Activated naive CD8-positive, alpha-beta T cell (primary cell): ENCODE measurements at regions not wholly inside any gene's neighbourhood (a gene's known extent, or its start where the extent isn't known, plus 50 kb on each side); places are given as distances from the start of the nearest gene placed in this dataset.

Experiments used
- H3K27ac Mint-ChIP-seq: one replicate; pipeline ENCODE4 v1.8.0; 2021; ENCODE audit warnings: mixed read lengths
- H3K27me3 Mint-ChIP-seq: one replicate; pipeline ENCODE4 v1.8.0; 2021; ENCODE audit warnings: mixed read lengths
- H3K36me3 Mint-ChIP-seq: one replicate; pipeline ENCODE4 v1.8.0; 2021; ENCODE audit warnings: mixed read lengths
- H3K4me1 Mint-ChIP-seq: one replicate; pipeline ENCODE4 v1.8.0; 2021; ENCODE audit warnings: low read depth, mixed read lengths
- H3K4me3 Mint-ChIP-seq: one replicate; pipeline ENCODE4 v1.8.0; 2021; ENCODE audit warnings: mild to moderate bottlenecking, mixed read lengths
- H3K9me3 Mint-ChIP-seq: one replicate; pipeline ENCODE4 v1.8.0; 2021; ENCODE audit warnings: low read depth, mixed read lengths

- Mint-ChIP-seq H3K27ac (no peak overlapping the region), H3K9me3 (no peaks in the 10 kb centered on the region), H3K4me3 (no peak overlapping the region), H3K27me3 (no peaks in the 10 kb centered on the region), H3K4me1 (no peaks in the 10 kb centered on the region), H3K36me3 (no peaks in the 10 kb centered on the region)
These were observed 67.7 kb upstream of the ATP11B start for GRCh38 chr3:182725372-182726251.

GRCh38 chr3:182726258-182727142 lies 66.8 kb upstream of the ATP11B start:
- no peaks in the 10 kb centered on the region for H3K9me3 Mint-ChIP-seq
- no peaks in the 10 kb centered on the region for H3K27me3 Mint-ChIP-seq
- H3K4me1 Mint-ChIP-seq, result no peaks in the 10 kb centered on the region
- H3K36me3 Mint-ChIP-seq, result no peaks in the 10 kb centered on the region
- H3K27ac Mint-ChIP-seq, result no peak overlapping the region
- no peak overlapping the region for H3K4me3 Mint-ChIP-seq

GRCh38 chr3:182728238-182728637 lies 65.1 kb upstream of the ATP11B start:
- no peak overlapping the region for H3K4me3 Mint-ChIP-seq
- H3K4me1 Mint-ChIP-seq, result no peaks in the 10 kb centered on the region
- H3K27me3 Mint-ChIP-seq, result no peaks in the 10 kb centered on the region
- no peaks in the 10 kb centered on the region for H3K36me3 Mint-ChIP-seq
- no peak overlapping the region for H3K27ac Mint-ChIP-seq
- no peaks in the 10 kb centered on the region for H3K9me3 Mint-ChIP-seq

GRCh38 chr3:182729903-182730674 lies 63.2 kb upstream of the ATP11B start:
- Mint-ChIP-seq H3K36me3 (no peaks in the 10 kb centered on the region), H3K9me3 (no peaks in the 10 kb centered on the region), H3K4me1 (no peaks in the 10 kb centered on the region), H3K27ac (no peak overlapping the region), H3K27me3 (no peaks in the 10 kb centered on the region), H3K4me3 (no peak overlapping the region)

GRCh38 chr3:182730675-182731042 lies 62.6 kb upstream of the ATP11B start:
- H3K27ac Mint-ChIP-seq, result no peak overlapping the region
- no peaks in the 10 kb centered on the region for H3K4me1 Mint-ChIP-seq
- no peaks in the 10 kb centered on the region for H3K9me3 Mint-ChIP-seq
- no peak overlapping the region for H3K4me3 Mint-ChIP-seq
- no peaks in the 10 kb centered on the region for H3K27me3 Mint-ChIP-seq
- H3K36me3 Mint-ChIP-seq, result no peaks in the 10 kb centered on the region

- H3K9me3 Mint-ChIP-seq, result no peaks in the 10 kb centered on the region
- H3K36me3 Mint-ChIP-seq, result no peaks in the 10 kb centered on the region
These were observed 61.5 kb upstream of the ATP11B start for GRCh38 chr3:182731764-182732163.

GRCh38 chr3:182732232-182733015 lies 60.9 kb upstream of the ATP11B start:
- H3K9me3 Mint-ChIP-seq, result no peaks in the 10 kb centered on the region

More at GRCh38 chr3:182731764-182732163, 61.5 kb upstream of the ATP11B start:
- Mint-ChIP-seq H3K27ac (no peak overlapping the region), H3K4me3 (no peak overlapping the region), H3K4me1 (no peaks in the 10 kb centered on the region), H3K27me3 (no peaks in the 10 kb centered on the region)

GRCh38 chr3:182735672-182736071 lies 57.6 kb upstream of the ATP11B start:
- Mint-ChIP-seq H3K4me1 (no peaks in the 10 kb centered on the region), H3K9me3 (no peaks in the 10 kb centered on the region), H3K27me3 (no peaks in the 10 kb centered on the region), H3K36me3 (no peaks in the 10 kb centered on the region), H3K4me3 (no peak overlapping the region), H3K27ac (no peak overlapping the region)

More at GRCh38 chr3:182732232-182733015, 60.9 kb upstream of the ATP11B start:
- Mint-ChIP-seq H3K36me3 (no peaks in the 10 kb centered on the region), H3K4me3 (no peak overlapping the region), H3K4me1 (no peaks in the 10 kb centered on the region), H3K27ac (no peak overlapping the region), H3K27me3 (no peaks in the 10 kb centered on the region)

- no peaks in the 10 kb centered on the region for H3K27me3 Mint-ChIP-seq
- no peak overlapping the region for H3K4me3 Mint-ChIP-seq
- H3K9me3 Mint-ChIP-seq, result no peaks in the 10 kb centered on the region
- H3K4me1 Mint-ChIP-seq, result no peaks in the 10 kb centered on the region
- no peaks in the 10 kb centered on the region for H3K36me3 Mint-ChIP-seq
- H3K27ac Mint-ChIP-seq, result no peak overlapping the region
These were observed 55.5 kb upstream of the ATP11B start for GRCh38 chr3:182737825-182738224.

- H3K9me3 Mint-ChIP-seq, result no peaks in the 10 kb centered on the region
- no peaks in the 10 kb centered on the region for H3K27me3 Mint-ChIP-seq
- no peak overlapping the region for H3K4me3 Mint-ChIP-seq
- no peak overlapping the region for H3K27ac Mint-ChIP-seq
- H3K36me3 Mint-ChIP-seq, result no peaks in the 10 kb centered on the region
- no peaks in the 10 kb centered on the region for H3K4me1 Mint-ChIP-seq
These were observed 54.5 kb upstream of the ATP11B start for GRCh38 chr3:182738583-182739411.

GRCh38 chr3:182739619-182740018 lies 53.7 kb upstream of the ATP11B start:
- no peak overlapping the region for H3K27ac Mint-ChIP-seq
- no peaks in the 10 kb centered on the region for H3K36me3 Mint-ChIP-seq
- no peaks in the 10 kb centered on the region for H3K9me3 Mint-ChIP-seq
- H3K4me1 Mint-ChIP-seq, result no peaks in the 10 kb centered on the region
- H3K27me3 Mint-ChIP-seq, result no peaks in the 10 kb centered on the region
- H3K4me3 Mint-ChIP-seq, result no peak overlapping the region

GRCh38 chr3:182740710-182741109 lies 52.6 kb upstream of the ATP11B start:
- Mint-ChIP-seq H3K4me1 (no peaks in the 10 kb centered on the region), H3K9me3 (no peaks in the 10 kb centered on the region), H3K36me3 (no peaks in the 10 kb centered on the region), H3K27me3 (no peaks in the 10 kb centered on the region), H3K27ac (no peak overlapping the region), H3K4me3 (no peak overlapping the region)

GRCh38 chr3:182741214-182741613 lies 52.1 kb upstream of the ATP11B start:
- H3K27me3 Mint-ChIP-seq, result no peaks in the 10 kb centered on the region
- H3K36me3 Mint-ChIP-seq, result no peaks in the 10 kb centered on the region
- H3K4me3 Mint-ChIP-seq, result no peak overlapping the region
- H3K4me1 Mint-ChIP-seq, result no peaks in the 10 kb centered on the region
- no peak overlapping the region for H3K27ac Mint-ChIP-seq
- no peaks in the 10 kb centered on the region for H3K9me3 Mint-ChIP-seq
